K562 (cell line): ENCODE measurements at regions not wholly inside any gene's neighbourhood (a gene's known extent, or its start where the extent isn't known, plus 50 kb on each side); places are given as distances from the start of the nearest gene placed in this dataset.

Experiments
- GTF2F1 ChIP-seq: IDR thresholded peaks from 2 replicates; pipeline ENCODE4 v1.6.1; 2011; ENCODE audit warnings: low read depth, low read length, improper control_type of control experiment
- HNRNPK ChIP-seq: fragments of 200-400 bp; formaldehyde crosslinking; IDR thresholded peaks from one replicate; pipeline ENCODE4 v1.6.1; 2018; ENCODE audit warnings: mild to moderate bottlenecking, low read depth, low read length; ENCODE audit not compliant: poor library complexity, severe bottlenecking
- NFATC3 ChIP-seq: fragments of 450-650 bp; IDR thresholded peaks from 2 replicates; pipeline ENCODE4 v1.6.1; 2017; ENCODE audit warnings: mild to moderate bottlenecking
- TF ChIP-seq, protein P1 (sequence below): fragments of 200-600 bp; sonication (generic); IDR thresholded peaks from one replicate; pipeline ENCODE4 v1.6.1; 2012; ENCODE audit warnings: mild to moderate bottlenecking, low read depth, low read length, inconsistent platforms
- TF ChIP-seq, protein P2 (sequence below), 2 experiments: fragments of 450-650 bp; IDR thresholded peaks; 2 replicates each; pipeline ENCODE4 v1.6.1; 2018; ENCODE audit warnings: mild to moderate bottlenecking in 2 of 2, low read depth in 1 of 2; ENCODE audit not compliant: partially characterized antibody in 2 of 2

DNA sequence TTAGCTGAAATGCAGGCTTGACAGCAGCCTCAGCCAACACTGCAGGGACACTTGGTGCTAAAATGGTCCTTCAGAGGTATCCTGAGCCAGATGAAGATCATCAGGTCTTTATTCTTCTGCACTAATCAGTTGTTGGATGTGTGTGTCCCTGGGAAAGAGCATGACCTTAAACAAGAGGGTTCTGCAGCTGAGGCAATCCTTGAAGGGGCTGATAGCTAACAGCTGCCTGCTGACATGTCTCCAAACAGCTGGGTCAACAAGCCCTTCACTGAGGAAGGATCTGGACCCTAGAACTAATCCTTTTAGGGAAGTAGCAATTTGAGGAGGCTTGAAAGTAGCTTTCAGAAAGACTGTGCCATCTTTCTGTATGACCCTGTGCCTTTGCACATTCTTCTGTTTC is 376.3 kb upstream of the ACTBL2 start (continued):
- TF ChIP-seq, protein P1, sequence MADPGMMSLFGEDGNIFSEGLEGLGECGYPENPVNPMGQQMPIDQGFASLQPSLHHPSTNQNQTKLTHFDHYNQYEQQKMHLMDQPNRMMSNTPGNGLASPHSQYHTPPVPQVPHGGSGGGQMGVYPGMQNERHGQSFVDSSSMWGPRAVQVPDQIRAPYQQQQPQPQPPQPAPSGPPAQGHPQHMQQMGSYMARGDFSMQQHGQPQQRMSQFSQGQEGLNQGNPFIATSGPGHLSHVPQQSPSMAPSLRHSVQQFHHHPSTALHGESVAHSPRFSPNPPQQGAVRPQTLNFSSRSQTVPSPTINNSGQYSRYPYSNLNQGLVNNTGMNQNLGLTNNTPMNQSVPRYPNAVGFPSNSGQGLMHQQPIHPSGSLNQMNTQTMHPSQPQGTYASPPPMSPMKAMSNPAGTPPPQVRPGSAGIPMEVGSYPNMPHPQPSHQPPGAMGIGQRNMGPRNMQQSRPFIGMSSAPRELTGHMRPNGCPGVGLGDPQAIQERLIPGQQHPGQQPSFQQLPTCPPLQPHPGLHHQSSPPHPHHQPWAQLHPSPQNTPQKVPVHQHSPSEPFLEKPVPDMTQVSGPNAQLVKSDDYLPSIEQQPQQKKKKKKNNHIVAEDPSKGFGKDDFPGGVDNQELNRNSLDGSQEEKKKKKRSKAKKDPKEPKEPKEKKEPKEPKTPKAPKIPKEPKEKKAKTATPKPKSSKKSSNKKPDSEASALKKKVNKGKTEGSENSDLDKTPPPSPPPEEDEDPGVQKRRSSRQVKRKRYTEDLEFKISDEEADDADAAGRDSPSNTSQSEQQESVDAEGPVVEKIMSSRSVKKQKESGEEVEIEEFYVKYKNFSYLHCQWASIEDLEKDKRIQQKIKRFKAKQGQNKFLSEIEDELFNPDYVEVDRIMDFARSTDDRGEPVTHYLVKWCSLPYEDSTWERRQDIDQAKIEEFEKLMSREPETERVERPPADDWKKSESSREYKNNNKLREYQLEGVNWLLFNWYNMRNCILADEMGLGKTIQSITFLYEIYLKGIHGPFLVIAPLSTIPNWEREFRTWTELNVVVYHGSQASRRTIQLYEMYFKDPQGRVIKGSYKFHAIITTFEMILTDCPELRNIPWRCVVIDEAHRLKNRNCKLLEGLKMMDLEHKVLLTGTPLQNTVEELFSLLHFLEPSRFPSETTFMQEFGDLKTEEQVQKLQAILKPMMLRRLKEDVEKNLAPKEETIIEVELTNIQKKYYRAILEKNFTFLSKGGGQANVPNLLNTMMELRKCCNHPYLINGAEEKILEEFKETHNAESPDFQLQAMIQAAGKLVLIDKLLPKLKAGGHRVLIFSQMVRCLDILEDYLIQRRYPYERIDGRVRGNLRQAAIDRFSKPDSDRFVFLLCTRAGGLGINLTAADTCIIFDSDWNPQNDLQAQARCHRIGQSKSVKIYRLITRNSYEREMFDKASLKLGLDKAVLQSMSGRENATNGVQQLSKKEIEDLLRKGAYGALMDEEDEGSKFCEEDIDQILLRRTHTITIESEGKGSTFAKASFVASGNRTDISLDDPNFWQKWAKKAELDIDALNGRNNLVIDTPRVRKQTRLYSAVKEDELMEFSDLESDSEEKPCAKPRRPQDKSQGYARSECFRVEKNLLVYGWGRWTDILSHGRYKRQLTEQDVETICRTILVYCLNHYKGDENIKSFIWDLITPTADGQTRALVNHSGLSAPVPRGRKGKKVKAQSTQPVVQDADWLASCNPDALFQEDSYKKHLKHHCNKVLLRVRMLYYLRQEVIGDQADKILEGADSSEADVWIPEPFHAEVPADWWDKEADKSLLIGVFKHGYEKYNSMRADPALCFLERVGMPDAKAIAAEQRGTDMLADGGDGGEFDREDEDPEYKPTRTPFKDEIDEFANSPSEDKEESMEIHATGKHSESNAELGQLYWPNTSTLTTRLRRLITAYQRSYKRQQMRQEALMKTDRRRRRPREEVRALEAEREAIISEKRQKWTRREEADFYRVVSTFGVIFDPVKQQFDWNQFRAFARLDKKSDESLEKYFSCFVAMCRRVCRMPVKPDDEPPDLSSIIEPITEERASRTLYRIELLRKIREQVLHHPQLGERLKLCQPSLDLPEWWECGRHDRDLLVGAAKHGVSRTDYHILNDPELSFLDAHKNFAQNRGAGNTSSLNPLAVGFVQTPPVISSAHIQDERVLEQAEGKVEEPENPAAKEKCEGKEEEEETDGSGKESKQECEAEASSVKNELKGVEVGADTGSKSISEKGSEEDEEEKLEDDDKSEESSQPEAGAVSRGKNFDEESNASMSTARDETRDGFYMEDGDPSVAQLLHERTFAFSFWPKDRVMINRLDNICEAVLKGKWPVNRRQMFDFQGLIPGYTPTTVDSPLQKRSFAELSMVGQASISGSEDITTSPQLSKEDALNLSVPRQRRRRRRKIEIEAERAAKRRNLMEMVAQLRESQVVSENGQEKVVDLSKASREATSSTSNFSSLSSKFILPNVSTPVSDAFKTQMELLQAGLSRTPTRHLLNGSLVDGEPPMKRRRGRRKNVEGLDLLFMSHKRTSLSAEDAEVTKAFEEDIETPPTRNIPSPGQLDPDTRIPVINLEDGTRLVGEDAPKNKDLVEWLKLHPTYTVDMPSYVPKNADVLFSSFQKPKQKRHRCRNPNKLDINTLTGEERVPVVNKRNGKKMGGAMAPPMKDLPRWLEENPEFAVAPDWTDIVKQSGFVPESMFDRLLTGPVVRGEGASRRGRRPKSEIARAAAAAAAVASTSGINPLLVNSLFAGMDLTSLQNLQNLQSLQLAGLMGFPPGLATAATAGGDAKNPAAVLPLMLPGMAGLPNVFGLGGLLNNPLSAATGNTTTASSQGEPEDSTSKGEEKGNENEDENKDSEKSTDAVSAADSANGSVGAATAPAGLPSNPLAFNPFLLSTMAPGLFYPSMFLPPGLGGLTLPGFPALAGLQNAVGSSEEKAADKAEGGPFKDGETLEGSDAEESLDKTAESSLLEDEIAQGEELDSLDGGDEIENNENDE, result no peak
- TF ChIP-seq, protein P2, sequence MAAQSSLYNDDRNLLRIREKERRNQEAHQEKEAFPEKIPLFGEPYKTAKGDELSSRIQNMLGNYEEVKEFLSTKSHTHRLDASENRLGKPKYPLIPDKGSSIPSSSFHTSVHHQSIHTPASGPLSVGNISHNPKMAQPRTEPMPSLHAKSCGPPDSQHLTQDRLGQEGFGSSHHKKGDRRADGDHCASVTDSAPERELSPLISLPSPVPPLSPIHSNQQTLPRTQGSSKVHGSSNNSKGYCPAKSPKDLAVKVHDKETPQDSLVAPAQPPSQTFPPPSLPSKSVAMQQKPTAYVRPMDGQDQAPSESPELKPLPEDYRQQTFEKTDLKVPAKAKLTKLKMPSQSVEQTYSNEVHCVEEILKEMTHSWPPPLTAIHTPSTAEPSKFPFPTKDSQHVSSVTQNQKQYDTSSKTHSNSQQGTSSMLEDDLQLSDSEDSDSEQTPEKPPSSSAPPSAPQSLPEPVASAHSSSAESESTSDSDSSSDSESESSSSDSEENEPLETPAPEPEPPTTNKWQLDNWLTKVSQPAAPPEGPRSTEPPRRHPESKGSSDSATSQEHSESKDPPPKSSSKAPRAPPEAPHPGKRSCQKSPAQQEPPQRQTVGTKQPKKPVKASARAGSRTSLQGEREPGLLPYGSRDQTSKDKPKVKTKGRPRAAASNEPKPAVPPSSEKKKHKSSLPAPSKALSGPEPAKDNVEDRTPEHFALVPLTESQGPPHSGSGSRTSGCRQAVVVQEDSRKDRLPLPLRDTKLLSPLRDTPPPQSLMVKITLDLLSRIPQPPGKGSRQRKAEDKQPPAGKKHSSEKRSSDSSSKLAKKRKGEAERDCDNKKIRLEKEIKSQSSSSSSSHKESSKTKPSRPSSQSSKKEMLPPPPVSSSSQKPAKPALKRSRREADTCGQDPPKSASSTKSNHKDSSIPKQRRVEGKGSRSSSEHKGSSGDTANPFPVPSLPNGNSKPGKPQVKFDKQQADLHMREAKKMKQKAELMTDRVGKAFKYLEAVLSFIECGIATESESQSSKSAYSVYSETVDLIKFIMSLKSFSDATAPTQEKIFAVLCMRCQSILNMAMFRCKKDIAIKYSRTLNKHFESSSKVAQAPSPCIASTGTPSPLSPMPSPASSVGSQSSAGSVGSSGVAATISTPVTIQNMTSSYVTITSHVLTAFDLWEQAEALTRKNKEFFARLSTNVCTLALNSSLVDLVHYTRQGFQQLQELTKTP (IDR thresholded peaks at IDR 0.05; ENCODE audit: low read depth in 1 of 2, partially characterized antibody in 2 of 2), result no peak
- TF ChIP-seq HNRNPK (no peak), GTF2F1 (no peak), NFATC3 (no peak)
